ENCODE measurements at regions not wholly inside any gene's neighbourhood (a gene's known extent, or its start where the extent isn't known, plus 50 kb on each side); places are given as distances from the start of the nearest gene placed in this dataset.

DNA sequence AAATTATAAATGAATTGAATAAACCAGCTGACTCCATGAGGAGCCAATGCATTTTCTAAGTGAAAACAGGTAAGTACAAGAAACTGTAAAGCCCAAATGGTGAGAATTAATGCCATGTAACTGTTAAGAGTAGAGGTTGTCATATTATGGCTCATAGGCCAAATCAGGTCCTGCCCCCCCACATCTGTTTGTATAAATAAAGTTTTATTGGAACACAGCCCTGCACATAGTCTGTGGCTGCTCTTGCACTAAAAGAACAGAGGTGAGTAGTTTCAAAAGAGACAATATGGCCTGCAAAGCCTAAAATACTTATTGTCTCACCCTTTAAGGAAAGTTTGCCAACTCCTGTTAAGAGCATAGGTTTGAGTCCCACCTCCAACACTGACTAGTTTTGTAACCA, 140.5 kb upstream of the SRRM4 start:
- in situ Hi-C loops (cut with MboI; ENCODE audit: low pct_unique_long_range_greater_than_20kb, low sequenced_read_pairs, unreplicated experiment), result loop anchor here (25.0 kb wide), 1 partner anchor 429 kb away; no protein-coding TSS in a partner anchor
- TF ChIP-seq, protein P1, sequence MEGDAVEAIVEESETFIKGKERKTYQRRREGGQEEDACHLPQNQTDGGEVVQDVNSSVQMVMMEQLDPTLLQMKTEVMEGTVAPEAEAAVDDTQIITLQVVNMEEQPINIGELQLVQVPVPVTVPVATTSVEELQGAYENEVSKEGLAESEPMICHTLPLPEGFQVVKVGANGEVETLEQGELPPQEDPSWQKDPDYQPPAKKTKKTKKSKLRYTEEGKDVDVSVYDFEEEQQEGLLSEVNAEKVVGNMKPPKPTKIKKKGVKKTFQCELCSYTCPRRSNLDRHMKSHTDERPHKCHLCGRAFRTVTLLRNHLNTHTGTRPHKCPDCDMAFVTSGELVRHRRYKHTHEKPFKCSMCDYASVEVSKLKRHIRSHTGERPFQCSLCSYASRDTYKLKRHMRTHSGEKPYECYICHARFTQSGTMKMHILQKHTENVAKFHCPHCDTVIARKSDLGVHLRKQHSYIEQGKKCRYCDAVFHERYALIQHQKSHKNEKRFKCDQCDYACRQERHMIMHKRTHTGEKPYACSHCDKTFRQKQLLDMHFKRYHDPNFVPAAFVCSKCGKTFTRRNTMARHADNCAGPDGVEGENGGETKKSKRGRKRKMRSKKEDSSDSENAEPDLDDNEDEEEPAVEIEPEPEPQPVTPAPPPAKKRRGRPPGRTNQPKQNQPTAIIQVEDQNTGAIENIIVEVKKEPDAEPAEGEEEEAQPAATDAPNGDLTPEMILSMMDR (IDR thresholded peaks at IDR 0.05; ENCODE audit: extremely low read depth, insufficient read depth, missing control alignments), result no peak
- DNase-seq (ENCODE audit: low spot score), result no peak

DNA sequence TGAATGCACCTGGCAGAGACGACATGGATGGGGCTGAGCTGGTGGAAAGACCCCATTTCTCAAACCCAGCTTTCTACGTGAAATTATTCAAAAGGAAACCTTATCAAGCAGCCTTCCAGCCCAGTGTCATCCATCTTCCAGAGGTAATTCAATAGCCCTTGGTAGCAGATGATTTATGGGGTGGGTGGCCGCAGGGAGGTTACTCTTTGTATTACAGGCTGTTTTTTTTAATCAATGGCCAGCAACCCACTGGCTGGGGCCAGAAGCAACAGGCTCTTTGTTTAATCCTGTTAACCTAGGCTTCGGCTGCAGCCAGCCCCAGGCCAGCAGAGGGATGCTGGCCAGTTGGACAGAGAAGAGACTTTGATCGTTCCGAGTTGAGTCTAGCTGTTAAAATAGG, 139.8 kb upstream of the SRRM4 start:
- in situ Hi-C loops (cut with MboI; ENCODE audit: low pct_unique_long_range_greater_than_20kb, low sequenced_read_pairs, unreplicated experiment), result loop anchor here (25.0 kb wide), 1 partner anchor 429 kb away; no protein-coding TSS in a partner anchor
- DNase-seq (ENCODE audit: low spot score), result no peak
- TF ChIP-seq, protein P1 (IDR thresholded peaks at IDR 0.05; ENCODE audit: extremely low read depth, insufficient read depth, missing control alignments), result no peak

DNA sequence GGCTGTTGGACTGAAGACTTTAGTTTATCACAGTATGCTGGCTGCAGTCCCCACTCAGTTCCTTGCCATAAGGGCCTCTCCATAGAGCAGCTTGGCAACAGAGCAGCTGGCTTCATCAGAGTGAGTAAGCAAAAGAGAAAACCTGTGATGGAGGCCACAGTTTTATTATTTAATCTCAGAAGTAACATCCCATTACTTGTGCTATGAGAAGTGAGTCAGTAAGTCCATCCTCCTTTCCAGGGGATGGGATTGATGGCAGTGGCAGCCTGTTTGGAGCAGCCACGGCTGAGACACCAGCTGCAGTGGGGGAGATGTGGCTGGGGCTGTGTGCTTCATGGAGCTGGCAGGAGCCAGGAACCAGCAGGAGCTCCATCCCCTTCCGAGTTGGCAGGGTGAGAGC, 138.5 kb upstream of the SRRM4 start:
- in situ Hi-C loops (cut with MboI; ENCODE audit: low pct_unique_long_range_greater_than_20kb, low sequenced_read_pairs, unreplicated experiment), result loop anchor here (25.0 kb wide), 1 partner anchor 431 kb away; no protein-coding TSS in a partner anchor
- TF ChIP-seq, protein P1 (IDR thresholded peaks at IDR 0.05; ENCODE audit: extremely low read depth, insufficient read depth, missing control alignments), result no peak
- DNase-seq (ENCODE audit: low spot score), result no peak

DNA sequence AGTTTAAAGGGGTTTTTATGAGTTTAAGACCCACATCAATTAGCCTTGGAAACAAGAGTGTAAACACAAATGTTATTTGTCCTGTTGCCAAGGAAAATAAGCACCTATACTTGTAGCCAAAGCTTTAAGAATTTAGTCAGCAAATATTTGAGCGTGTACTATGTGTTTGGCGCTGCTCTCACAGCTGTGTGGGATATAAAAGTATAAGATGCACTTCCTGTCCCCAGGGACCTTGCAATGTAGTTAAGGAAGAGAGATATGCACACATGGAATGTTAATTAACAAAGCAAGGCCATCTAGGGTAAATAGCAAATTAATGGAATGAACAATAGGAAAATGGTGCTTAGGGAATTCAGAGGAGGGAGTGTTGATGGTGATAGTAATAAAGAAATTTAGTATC, 134.9 kb upstream of the SRRM4 start:
- no peak for DNase-seq (ENCODE audit: low spot score)
- in situ Hi-C loops (cut with MboI; ENCODE audit: low pct_unique_long_range_greater_than_20kb, low sequenced_read_pairs, unreplicated experiment), result loop anchor here (25.0 kb wide), 1 partner anchor 434 kb away; no protein-coding TSS in a partner anchor
- TF ChIP-seq, protein P1 (IDR thresholded peaks at IDR 0.05; ENCODE audit: extremely low read depth, insufficient read depth, missing control alignments), result no peak

DNA sequence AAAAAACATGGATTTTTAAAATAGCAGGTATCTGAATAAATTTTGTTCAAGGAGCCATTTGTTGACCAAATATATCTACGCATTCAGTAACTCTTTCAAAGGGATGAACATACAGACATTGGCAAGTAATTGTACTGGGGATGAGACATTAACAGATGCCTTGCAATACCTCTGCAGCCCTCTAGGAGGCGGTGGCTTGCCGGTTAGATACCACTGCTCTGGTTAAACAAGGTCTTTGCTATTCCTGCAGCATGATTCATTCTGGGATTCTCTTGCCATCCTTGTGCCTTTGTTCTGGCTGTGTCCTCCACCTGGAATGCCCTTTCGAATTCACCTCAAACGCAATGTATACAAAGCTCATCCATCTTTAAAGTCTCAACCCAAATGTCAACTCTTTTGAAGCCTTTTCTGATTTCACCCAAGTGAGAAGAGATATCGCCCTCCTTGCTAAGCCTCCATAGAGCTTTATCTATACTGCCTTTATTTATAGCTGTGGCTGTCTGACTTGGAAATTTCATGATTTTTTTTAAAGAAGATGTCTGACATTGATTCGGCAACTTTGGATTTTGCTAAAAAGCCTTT, 131.0 kb upstream of the SRRM4 start:
- DNase-seq (ENCODE audit: low spot score), result peak; percentile 25
- TF ChIP-seq, protein P1 (IDR thresholded peaks at IDR 0.05; ENCODE audit: extremely low read depth, insufficient read depth, missing control alignments), result peak; percentile 70
- in situ Hi-C loops (cut with MboI; ENCODE audit: low pct_unique_long_range_greater_than_20kb, low sequenced_read_pairs, unreplicated experiment), result no loop called here

DNA sequence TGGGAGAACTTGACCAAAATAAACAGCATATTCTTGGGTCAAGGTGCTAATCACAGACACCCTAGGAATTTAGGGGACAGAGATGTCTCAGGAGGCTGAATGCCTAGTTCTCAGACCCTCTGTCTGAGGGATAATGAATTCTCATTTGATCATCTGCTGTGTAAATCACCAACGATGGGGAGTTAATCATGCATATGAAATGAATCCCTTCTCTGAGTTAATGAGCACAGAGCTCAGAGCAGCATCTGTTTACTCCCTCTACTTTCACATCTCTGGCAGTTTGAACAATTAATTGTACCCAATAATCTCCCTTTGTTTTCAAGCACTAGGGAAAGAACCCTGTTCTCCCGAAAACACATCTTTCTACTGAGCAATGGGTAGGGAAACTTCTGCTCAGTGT, 129.4 kb upstream of the SRRM4 start:
- in situ Hi-C loops (cut with MboI; ENCODE audit: low pct_unique_long_range_greater_than_20kb, low sequenced_read_pairs, unreplicated experiment), result no loop called here
- TF ChIP-seq, protein P1 (IDR thresholded peaks at IDR 0.05; ENCODE audit: extremely low read depth, insufficient read depth, missing control alignments), result no peak
- no peak for DNase-seq (ENCODE audit: low spot score)

All from GM13977 (cell line).